ENCODE measurements at regions not wholly inside any gene's neighbourhood (a gene's known extent, or its start where the extent isn't known, plus 50 kb on each side); places are given as distances from the start of the nearest gene placed in this dataset.

GRCh38 chr1:163628034-163628773 lies 306.4 kb downstream of the NUF2 start:
- TF ChIP-seq EZH2 (IDR thresholded peaks at IDR 0.05; ENCODE audit: borderline replicate concordance, low read depth, low read length, severe bottlenecking) (no peak), CTCF (IDR thresholded peaks at IDR 0.05; ENCODE audit: borderline replicate concordance, extremely low read depth, low read length, poor library complexity, severe bottlenecking) (no peak)
